ENCODE measurements at regions not wholly inside any gene's neighbourhood (a gene's known extent, or its start where the extent isn't known, plus 50 kb on each side); places are given as distances from the start of the nearest gene placed in this dataset.

GRCh38 chr21:26784974-26785373, 60.2 kb downstream of the ADAMTS1 start:
- no peak for DNase-seq

GRCh38 chr21:26783466-26784195, 61.6 kb downstream of the ADAMTS1 start:
- DNase-seq = no peak

- DNase-seq = no peak
These were observed 62.5 kb downstream of the ADAMTS1 start for GRCh38 chr21:26782747-26783146.

GRCh38 chr21:26782331-26782730, 62.9 kb downstream of the ADAMTS1 start:
- no peak for DNase-seq

- DNase-seq = no peak
These were observed 63.9 kb downstream of the ADAMTS1 start for GRCh38 chr21:26781331-26781730.

- DNase-seq = no peak
These were observed 68.0 kb downstream of the ADAMTS1 start for GRCh38 chr21:26777166-26777565.

GRCh38 chr21:26776310-26777021, 68.7 kb downstream of the ADAMTS1 start:
- no peak for DNase-seq

GRCh38 chr21:26773058-26773457, 72.2 kb downstream of the ADAMTS1 start:
- DNase-seq = no peak

- no peak for DNase-seq
These were observed 75.5 kb downstream of the ADAMTS1 start for GRCh38 chr21:26769613-26770188.

GRCh38 chr21:26766826-26767325, 78.3 kb downstream of the ADAMTS1 start:
- no peak for DNase-seq

GRCh38 chr21:26761174-26761915, 83.9 kb downstream of the ADAMTS1 start:
- DNase-seq = no peak

GRCh38 chr21:26759731-26760130, 85.5 kb downstream of the ADAMTS1 start:
- no peak for DNase-seq

GRCh38 chr21:26758083-26758880, 86.9 kb downstream of the ADAMTS1 start:
- no peak for DNase-seq

- DNase-seq = no peak
These were observed 88.6 kb downstream of the ADAMTS1 start for GRCh38 chr21:26756491-26757159.

GRCh38 chr21:26754853-26755252, 90.4 kb downstream of the ADAMTS1 start:
- no peak for DNase-seq

GRCh38 chr21:26753822-26754221, 91.4 kb downstream of the ADAMTS1 start:
- no peak for DNase-seq

- DNase-seq = no peak
These were observed 92.4 kb downstream of the ADAMTS1 start for GRCh38 chr21:26752849-26753248.

- DNase-seq = no peak
These were observed 93.9 kb downstream of the ADAMTS1 start for GRCh38 chr21:26751305-26751704.

- no peak for DNase-seq
These were observed 97.1 kb downstream of the ADAMTS1 start for GRCh38 chr21:26748066-26748465.

GRCh38 chr21:26747216-26747615, 98.0 kb downstream of the ADAMTS1 start:
- DNase-seq = no peak

GRCh38 chr21:26743524-26743923, 101.7 kb downstream of the ADAMTS1 start:
- no peak for DNase-seq

- DNase-seq = no peak
These were observed 106.0 kb downstream of the ADAMTS1 start for GRCh38 chr21:26739189-26739588.
